Osteoblast (primary cell): ENCODE measurements at regions not wholly inside any gene's neighbourhood (a gene's known extent, or its start where the extent isn't known, plus 50 kb on each side); places are given as distances from the start of the nearest gene placed in this dataset.

Source experiments
- DNase-seq: peaks from one replicate; pipeline ENCODE4 v3.0.0; 2011; ENCODE audit warnings: low spot score, mixed read lengths; ENCODE audit not compliant: insufficient read length; ENCODE audit errors: missing footprints
- H2AFZ ChIP-seq: 2 replicates; pipeline ENCODE4 v1.6.0; 2011; ENCODE audit warnings: mild to moderate bottlenecking, low read length
- H3K27ac ChIP-seq: 2 replicates; pipeline ENCODE4 v1.5.1; 2011; ENCODE audit warnings: mild to moderate bottlenecking, low read depth, low read length, moderate library complexity
- H3K27me3 ChIP-seq: 2 replicates; pipeline ENCODE4 v1.6.0; 2012; ENCODE audit warnings: mild to moderate bottlenecking, control low read depth, inconsistent platforms, low read length, moderate library complexity; ENCODE audit not compliant: insufficient read depth
- H3K36me3 ChIP-seq: 2 replicates; pipeline ENCODE4 v1.5.1; 2011; ENCODE audit warnings: mild to moderate bottlenecking, low read length, control low read depth, moderate library complexity; ENCODE audit not compliant: insufficient read depth
- H3K4me1 ChIP-seq: 2 replicates; pipeline ENCODE4 v1.5.1; 2011; ENCODE audit warnings: mild to moderate bottlenecking, low read length, control low read depth, moderate library complexity; ENCODE audit not compliant: insufficient read depth
- H3K4me2 ChIP-seq: 2 replicates; pipeline ENCODE4 v1.6.0; 2011; ENCODE audit warnings: mild to moderate bottlenecking, low read length; ENCODE audit not compliant: insufficient read depth
- H3K4me3 ChIP-seq: fragments of 200-600 bp; sonication (generic); 3 replicates; pipeline ENCODE4 v1.5.1; 2012; ENCODE audit warnings: mild to moderate bottlenecking, low read length, inconsistent platforms; ENCODE audit not compliant: insufficient read depth
- H3K79me2 ChIP-seq: 2 replicates; pipeline ENCODE4 v1.6.0; 2012; ENCODE audit warnings: mild to moderate bottlenecking, low read length, control low read depth, inconsistent platforms; ENCODE audit not compliant: insufficient read depth
- H3K9me3 ChIP-seq: 2 replicates; pipeline ENCODE4 v1.5.1; 2011; ENCODE audit warnings: low read depth, low read length, control low read depth
- H4K20me1 ChIP-seq: 2 replicates; pipeline ENCODE4 v1.6.0; 2012; ENCODE audit warnings: mild to moderate bottlenecking, low read length, control low read depth; ENCODE audit not compliant: insufficient read depth
- CTCF ChIP-seq: IDR thresholded peaks from 2 replicates; pipeline ENCODE4 v1.5.1; 2011; ENCODE audit warnings: mild to moderate bottlenecking, low read depth, low read length, moderate library complexity; ENCODE audit errors: extremely low read depth

GRCh38 chr20:23192469-23192868 is 106.3 kb upstream of the CD93 start:
- no peak overlapping the region for H3K27ac ChIP-seq
- H2AFZ ChIP-seq, result no peak overlapping the region
- no peak overlapping the region for H3K4me3 ChIP-seq
- no peaks in the 10 kb centered on the region for H3K79me2 ChIP-seq
- H4K20me1 ChIP-seq, result no peaks in the 10 kb centered on the region
- H3K4me2 ChIP-seq, result no peak overlapping the region
- no peaks in the 10 kb centered on the region for H3K36me3 ChIP-seq
- H3K4me1 ChIP-seq, result no peaks in the 10 kb centered on the region
- DNase-seq, result no peak
- no peak for TF ChIP-seq CTCF
- H3K9me3 ChIP-seq, result no peaks in the 10 kb centered on the region
- H3K27me3 ChIP-seq, result peaks cover 9% of the 10 kb centered on the region

GRCh38 chr20:23190557-23190956 is 104.4 kb upstream of the CD93 start:
- DNase-seq, result peak; percentile 27
- Histone ChIP-seq H4K20me1 (no peaks in the 10 kb centered on the region), H3K4me2 (no peak overlapping the region), H2AFZ (no peak overlapping the region), H3K4me3 (no peak overlapping the region), H3K4me1 (no peaks in the 10 kb centered on the region), H3K79me2 (no peaks in the 10 kb centered on the region), H3K36me3 (no peaks in the 10 kb centered on the region), H3K27me3 (peaks cover 9% of the 10 kb centered on the region), H3K9me3 (no peaks in the 10 kb centered on the region), H3K27ac (no peak overlapping the region)
- no peak for TF ChIP-seq CTCF

GRCh38 chr20:23189854-23190253 is 103.7 kb upstream of the CD93 start:
- DNase-seq, result peak; percentile 3
- peaks cover 9% of the 10 kb centered on the region for H3K27me3 ChIP-seq
- H4K20me1 ChIP-seq, result no peaks in the 10 kb centered on the region
- H3K36me3 ChIP-seq, result no peaks in the 10 kb centered on the region
- no peaks in the 10 kb centered on the region for H3K9me3 ChIP-seq
- TF ChIP-seq CTCF, result no peak
- H3K27ac ChIP-seq, result no peak overlapping the region
- H2AFZ ChIP-seq, result no peak overlapping the region
- H3K4me1 ChIP-seq, result no peaks in the 10 kb centered on the region
- H3K79me2 ChIP-seq, result no peaks in the 10 kb centered on the region
- H3K4me2 ChIP-seq, result no peak overlapping the region
- no peak overlapping the region for H3K4me3 ChIP-seq

- H2AFZ ChIP-seq, result no peak overlapping the region
- no peaks in the 10 kb centered on the region for H4K20me1 ChIP-seq
- no peak overlapping the region for H3K4me2 ChIP-seq
- TF ChIP-seq CTCF, result no peak
- H3K9me3 ChIP-seq, result no peaks in the 10 kb centered on the region
- no peaks in the 10 kb centered on the region for H3K36me3 ChIP-seq
- H3K27me3 ChIP-seq, result peaks cover 9% of the 10 kb centered on the region
- H3K79me2 ChIP-seq, result no peaks in the 10 kb centered on the region
- no peak overlapping the region for H3K27ac ChIP-seq
- no peaks in the 10 kb centered on the region for H3K4me1 ChIP-seq
- H3K4me3 ChIP-seq, result no peak overlapping the region
- peak; percentile 21 for DNase-seq
Observed at GRCh38 chr20:23189341-23189740, 103.2 kb upstream of the CD93 start.
